ENCODE measurements at regions not wholly inside any gene's neighbourhood (a gene's known extent, or its start where the extent isn't known, plus 50 kb on each side); places are given as distances from the start of the nearest gene placed in this dataset.
A peak's percentile ranks its signal among the peaks of the same experiment; 100 is the strongest.

GRCh38 chr17:72530454-72530853, 409.6 kb downstream of the SOX9 start:
- no peak for DNase-seq

- no peak for DNase-seq
These were observed 410.9 kb downstream of the SOX9 start for GRCh38 chr17:72531729-72532128.

- no peak for DNase-seq
These were observed 413.4 kb downstream of the SOX9 start for GRCh38 chr17:72534265-72534664.

GRCh38 chr17:72534776-72535175, 414.0 kb downstream of the SOX9 start:
- no peak for DNase-seq

- no peak for DNase-seq
These were observed 414.5 kb downstream of the SOX9 start for GRCh38 chr17:72535346-72535745.

GRCh38 chr17:72535779-72536178, 415.0 kb downstream of the SOX9 start:
- DNase-seq: no peak

- DNase-seq: no peak
These were observed 416.0 kb downstream of the SOX9 start for GRCh38 chr17:72536788-72537187.

- DNase-seq: no peak
These were observed 417.6 kb downstream of the SOX9 start for GRCh38 chr17:72538443-72538842.

- no peak for DNase-seq
These were observed 418.1 kb downstream of the SOX9 start for GRCh38 chr17:72538901-72539352.

GRCh38 chr17:72539981-72540897, 419.4 kb downstream of the SOX9 start:
- DNase-seq: peak; percentile 80

GRCh38 chr17:72542317-72542716, 421.5 kb downstream of the SOX9 start:
- no peak for DNase-seq

GRCh38 chr17:72545766-72546165, 424.9 kb downstream of the SOX9 start:
- no peak for DNase-seq

GRCh38 chr17:72553051-72553755, 432.4 kb downstream of the SOX9 start:
- no peak for DNase-seq

GRCh38 chr17:72554508-72554907, 433.7 kb downstream of the SOX9 start:
- DNase-seq: no peak

- DNase-seq: no peak
These were observed 434.2 kb downstream of the SOX9 start for GRCh38 chr17:72555052-72555451.

- DNase-seq: peak; percentile 50
These were observed 436.4 kb downstream of the SOX9 start for GRCh38 chr17:72556944-72557826.

- no peak for DNase-seq
These were observed 438.2 kb downstream of the SOX9 start for GRCh38 chr17:72558971-72559476.

- DNase-seq: peak; percentile 40
These were observed 439.8 kb downstream of the SOX9 start for GRCh38 chr17:72560303-72561247.

GRCh38 chr17:72561266-72561665, 440.4 kb downstream of the SOX9 start:
- no peak for DNase-seq

- DNase-seq: no peak
These were observed 440.9 kb downstream of the SOX9 start for GRCh38 chr17:72561680-72562079.

GRCh38 chr17:72562615-72563188, 441.9 kb downstream of the SOX9 start:
- DNase-seq: no peak

All from hindlimb muscle (tissue), 1 donor.